ENCODE measurements at regions not wholly inside any gene's neighbourhood (a gene's known extent, or its start where the extent isn't known, plus 50 kb on each side); places are given as distances from the start of the nearest gene placed in this dataset.

- POLR2A ChIA-PET: interaction anchor here (1.4 kb wide), 1 partner anchor 11 kb away, joined by 3 read pairs; no protein-coding TSS in a partner anchor
- Histone ChIP-seq H3K4me1 (ENCODE audit: control insufficient read depth, insufficient read depth, low read length) (peaks cover 3% of the 10 kb centered on the region; the same call in 1 of the 2 replicates), H3K9me3 (ENCODE audit: control insufficient read depth, insufficient read depth, low read depth, low read length) (no peaks in the 10 kb centered on the region), H3K27ac (ENCODE audit: extremely low read depth, low read depth, low read length) (peak overlapping the region; percentile 78), H3K4me3 (ENCODE audit: low read depth, low read length) (peak overlapping the region; percentile 20), H3K36me3 (ENCODE audit: control insufficient read depth in 2 of 2, insufficient read depth in 1 of 2, low read length in 2 of 2) (peaks cover 0 to 15% of the 10 kb centered on the region in 2 experiments; a peak in 1 of 3 replicates)
- CTCF ChIA-PET: interaction anchor here (0.5 to 3.4 kb wide), 11 partner anchors 11 to 1425 kb away, joined by 3 to 28 read pairs (median 3); no protein-coding TSS in a partner anchor
- peak; percentile 90 for TF ChIP-seq IKZF3 (tag by site-specific recombination; IDR thresholded peaks at IDR 0.05)
- TF ChIP-seq, protein P1, sequence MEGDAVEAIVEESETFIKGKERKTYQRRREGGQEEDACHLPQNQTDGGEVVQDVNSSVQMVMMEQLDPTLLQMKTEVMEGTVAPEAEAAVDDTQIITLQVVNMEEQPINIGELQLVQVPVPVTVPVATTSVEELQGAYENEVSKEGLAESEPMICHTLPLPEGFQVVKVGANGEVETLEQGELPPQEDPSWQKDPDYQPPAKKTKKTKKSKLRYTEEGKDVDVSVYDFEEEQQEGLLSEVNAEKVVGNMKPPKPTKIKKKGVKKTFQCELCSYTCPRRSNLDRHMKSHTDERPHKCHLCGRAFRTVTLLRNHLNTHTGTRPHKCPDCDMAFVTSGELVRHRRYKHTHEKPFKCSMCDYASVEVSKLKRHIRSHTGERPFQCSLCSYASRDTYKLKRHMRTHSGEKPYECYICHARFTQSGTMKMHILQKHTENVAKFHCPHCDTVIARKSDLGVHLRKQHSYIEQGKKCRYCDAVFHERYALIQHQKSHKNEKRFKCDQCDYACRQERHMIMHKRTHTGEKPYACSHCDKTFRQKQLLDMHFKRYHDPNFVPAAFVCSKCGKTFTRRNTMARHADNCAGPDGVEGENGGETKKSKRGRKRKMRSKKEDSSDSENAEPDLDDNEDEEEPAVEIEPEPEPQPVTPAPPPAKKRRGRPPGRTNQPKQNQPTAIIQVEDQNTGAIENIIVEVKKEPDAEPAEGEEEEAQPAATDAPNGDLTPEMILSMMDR (tag by site-specific recombination; IDR thresholded peaks at IDR 0.05): peak; percentile 99
- TF ChIP-seq ZNF138 (tag by site-specific recombination; IDR thresholded peaks at IDR 0.05; ENCODE audit: borderline replicate concordance): no peak
- peak; percentile 74 for TF ChIP-seq ZNF324 (tag by site-specific recombination; IDR thresholded peaks at IDR 0.05)
- TF ChIP-seq SP7 (tag by site-specific recombination; IDR thresholded peaks at IDR 0.05): peak; percentile 60
- peak; percentile 63; the same call in 1 of the 2 replicates for TF ChIP-seq ZNF2 (tag by site-specific recombination; IDR thresholded peaks at IDR 0.05)
- peak; percentile 73 for TF ChIP-seq YY2 (tag by site-specific recombination; IDR thresholded peaks at IDR 0.05)
- TF ChIP-seq ZSCAN18 (tag by site-specific recombination; IDR thresholded peaks at IDR 0.05): peak; percentile 42; the same call in 1 of the 2 replicates
- TF ChIP-seq, protein P2, sequence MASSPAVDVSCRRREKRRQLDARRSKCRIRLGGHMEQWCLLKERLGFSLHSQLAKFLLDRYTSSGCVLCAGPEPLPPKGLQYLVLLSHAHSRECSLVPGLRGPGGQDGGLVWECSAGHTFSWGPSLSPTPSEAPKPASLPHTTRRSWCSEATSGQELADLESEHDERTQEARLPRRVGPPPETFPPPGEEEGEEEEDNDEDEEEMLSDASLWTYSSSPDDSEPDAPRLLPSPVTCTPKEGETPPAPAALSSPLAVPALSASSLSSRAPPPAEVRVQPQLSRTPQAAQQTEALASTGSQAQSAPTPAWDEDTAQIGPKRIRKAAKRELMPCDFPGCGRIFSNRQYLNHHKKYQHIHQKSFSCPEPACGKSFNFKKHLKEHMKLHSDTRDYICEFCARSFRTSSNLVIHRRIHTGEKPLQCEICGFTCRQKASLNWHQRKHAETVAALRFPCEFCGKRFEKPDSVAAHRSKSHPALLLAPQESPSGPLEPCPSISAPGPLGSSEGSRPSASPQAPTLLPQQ (tag by site-specific recombination; IDR thresholded peaks at IDR 0.05): peak; percentile 72
- TF ChIP-seq ZBTB21 (tag by site-specific recombination; IDR thresholded peaks at IDR 0.05): peak; percentile 42; the same call in 1 of the 2 replicates
- no peak for TF ChIP-seq REPIN1 (tag by site-specific recombination; IDR thresholded peaks at IDR 0.05; ENCODE audit: low read depth)
- peak; percentile 48; the same call in 1 of the 2 replicates for TF ChIP-seq ZNF558 (tag by site-specific recombination; IDR thresholded peaks at IDR 0.05)
- TF ChIP-seq ZBTB48 (tag by site-specific recombination; IDR thresholded peaks at IDR 0.05): no peak
- TF ChIP-seq PRDM4 (tag by site-specific recombination; IDR thresholded peaks at IDR 0.05): peak; percentile 34; the same call in 1 of the 2 replicates
- no peak for TF ChIP-seq PBX3 (CRISPR knock-in tag; IDR thresholded peaks at IDR 0.05)
- TF ChIP-seq TRIM28 (IDR thresholded peaks at IDR 0.05; ENCODE audit: borderline replicate concordance, low read length): peak; percentile 60; the same call in 1 of the 2 replicates
- TF ChIP-seq ZNF654 (tag by site-specific recombination; IDR thresholded peaks at IDR 0.05; ENCODE audit: low read depth): peak; percentile 100
- TF ChIP-seq ZNF513 (tag by site-specific recombination; IDR thresholded peaks at IDR 0.05): peak; percentile 11; the same call in 1 of the 2 replicates
- TF ChIP-seq ZNF280D (tag by site-specific recombination; IDR thresholded peaks at IDR 0.05): no peak
Measured at GRCh38 chrX:131830400-131831184, 192.5 kb upstream of the STK26 start.

Data from HEK293 (cell line).